Calu3 (cell line): ENCODE measurements at regions not wholly inside any gene's neighbourhood (a gene's known extent, or its start where the extent isn't known, plus 50 kb on each side); places are given as distances from the start of the nearest gene placed in this dataset.

Experiments used
- BruUV-seq: library from RNA; stranded (reverse); fragments of 400-500 nt; replicated peaks from 2 replicates; lab custom pipeline; 2021; lab: Mats Ljungman, UMichigan
- CTCF ChIA-PET: fragments of 300-600 bp; sonication (Branson Sonifier 250); formaldehyde crosslinking; loops from one replicate; lab custom pipeline; 2022; ENCODE audit warnings: antibody characterized with exemption; lab: Charles Lee
- DNase-seq: peaks from one replicate; pipeline ENCODE4 v3.0.0; 2022
- H3K27ac Mint-ChIP-seq: one replicate; pipeline ENCODE4 v1.8.0; 2022; ENCODE audit warnings: mixed read lengths; ENCODE audit not compliant: unreplicated experiment
- H3K27me3 Mint-ChIP-seq: one replicate; pipeline ENCODE4 v1.8.0; 2022; ENCODE audit warnings: mixed read lengths; ENCODE audit not compliant: unreplicated experiment
- H3K36me3 Mint-ChIP-seq: one replicate; pipeline ENCODE4 v1.8.0; 2022; ENCODE audit warnings: mild to moderate bottlenecking, moderate library complexity, mixed read lengths; ENCODE audit not compliant: insufficient read depth, unreplicated experiment
- H3K4me1 Mint-ChIP-seq: one replicate; pipeline ENCODE4 v1.8.0; 2022; ENCODE audit warnings: mild to moderate bottlenecking, low read depth, mixed read lengths; ENCODE audit not compliant: unreplicated experiment
- H3K4me3 Mint-ChIP-seq: one replicate; pipeline ENCODE4 v1.8.0; 2022; ENCODE audit warnings: mild to moderate bottlenecking, low read depth, moderate library complexity, mixed read lengths; ENCODE audit not compliant: unreplicated experiment
- H3K9me3 Mint-ChIP-seq: one replicate; pipeline ENCODE4 v1.8.0; 2022; ENCODE audit warnings: low read depth, mixed read lengths; ENCODE audit not compliant: unreplicated experiment
- intact Hi-C: fragments of 100-400 bp; cut with micrococcal nuclease; formaldehyde crosslinking; loops from one replicate; pipeline ENCODE4 v1.10.0; 2022; ENCODE audit not compliant: unreplicated experiment
- TF ChIP-seq, protein P1 (sequence below): fragments of 200-600 bp; IDR thresholded peaks from one replicate; pipeline ENCODE4 v1.8.0; 2022; ENCODE audit warnings: antibody characterized with exemption; ENCODE audit not compliant: unreplicated experiment

DNA sequence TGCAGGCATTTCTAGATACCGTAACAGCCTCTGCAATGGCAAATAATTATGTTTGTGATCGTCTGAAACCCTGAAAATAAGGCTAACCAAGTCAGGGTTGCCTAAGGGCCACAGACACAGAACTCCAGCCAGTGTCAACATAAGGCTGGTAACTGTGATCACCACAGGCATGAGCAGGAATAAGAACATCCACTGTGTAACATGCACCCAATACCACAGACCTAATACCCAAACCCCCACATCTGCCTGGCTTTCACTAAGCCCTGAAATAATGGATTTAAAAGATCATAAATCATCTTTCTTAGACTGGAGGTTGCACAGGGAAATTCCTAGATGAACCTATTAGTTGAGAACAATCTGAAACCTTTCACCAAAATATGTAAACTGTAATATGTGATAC is 394.5 kb downstream of the NFIB start:
- no peak for DNase-seq
- no TSS peak for BruUV-seq
- H3K27ac Mint-ChIP-seq, result no peak overlapping the region
- intact Hi-C loops, result no loop called here
- H3K4me3 Mint-ChIP-seq, result no peak overlapping the region
- no peaks in the 10 kb centered on the region for H3K9me3 Mint-ChIP-seq
- TF ChIP-seq, protein P1, sequence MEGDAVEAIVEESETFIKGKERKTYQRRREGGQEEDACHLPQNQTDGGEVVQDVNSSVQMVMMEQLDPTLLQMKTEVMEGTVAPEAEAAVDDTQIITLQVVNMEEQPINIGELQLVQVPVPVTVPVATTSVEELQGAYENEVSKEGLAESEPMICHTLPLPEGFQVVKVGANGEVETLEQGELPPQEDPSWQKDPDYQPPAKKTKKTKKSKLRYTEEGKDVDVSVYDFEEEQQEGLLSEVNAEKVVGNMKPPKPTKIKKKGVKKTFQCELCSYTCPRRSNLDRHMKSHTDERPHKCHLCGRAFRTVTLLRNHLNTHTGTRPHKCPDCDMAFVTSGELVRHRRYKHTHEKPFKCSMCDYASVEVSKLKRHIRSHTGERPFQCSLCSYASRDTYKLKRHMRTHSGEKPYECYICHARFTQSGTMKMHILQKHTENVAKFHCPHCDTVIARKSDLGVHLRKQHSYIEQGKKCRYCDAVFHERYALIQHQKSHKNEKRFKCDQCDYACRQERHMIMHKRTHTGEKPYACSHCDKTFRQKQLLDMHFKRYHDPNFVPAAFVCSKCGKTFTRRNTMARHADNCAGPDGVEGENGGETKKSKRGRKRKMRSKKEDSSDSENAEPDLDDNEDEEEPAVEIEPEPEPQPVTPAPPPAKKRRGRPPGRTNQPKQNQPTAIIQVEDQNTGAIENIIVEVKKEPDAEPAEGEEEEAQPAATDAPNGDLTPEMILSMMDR, result no peak
- no peaks in the 10 kb centered on the region for H3K4me1 Mint-ChIP-seq
- no peaks in the 10 kb centered on the region for H3K36me3 Mint-ChIP-seq
- H3K27me3 Mint-ChIP-seq, result no peaks in the 10 kb centered on the region
- CTCF ChIA-PET, result no interaction called here

DNA sequence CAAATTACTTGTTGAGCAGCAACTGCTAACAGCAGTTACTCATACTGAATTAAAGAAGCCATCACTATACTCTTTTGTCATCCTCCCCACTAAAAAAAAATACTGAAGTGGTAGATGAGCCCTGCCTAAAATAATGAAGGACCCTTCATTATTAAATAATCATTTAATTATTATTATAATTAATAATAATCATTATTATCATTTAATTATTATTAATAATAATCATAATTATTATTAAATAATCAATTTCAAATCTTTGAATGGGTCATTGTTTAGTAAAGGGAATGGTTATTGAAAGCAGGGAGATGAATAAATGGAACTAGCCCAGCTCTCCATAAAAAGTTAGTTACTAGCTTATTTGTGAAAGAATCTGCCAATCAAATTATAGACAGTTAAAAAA is 396.4 kb downstream of the NFIB start:
- H3K27ac Mint-ChIP-seq, result no peak overlapping the region
- no peaks in the 10 kb centered on the region for H3K27me3 Mint-ChIP-seq
- H3K4me3 Mint-ChIP-seq, result no peak overlapping the region
- intact Hi-C loops, result no loop called here
- TF ChIP-seq, protein P1, result no peak
- DNase-seq, result no peak
- H3K4me1 Mint-ChIP-seq, result no peaks in the 10 kb centered on the region
- H3K36me3 Mint-ChIP-seq, result no peaks in the 10 kb centered on the region
- CTCF ChIA-PET, result no interaction called here
- no peaks in the 10 kb centered on the region for H3K9me3 Mint-ChIP-seq
- BruUV-seq, result no TSS peak

DNA sequence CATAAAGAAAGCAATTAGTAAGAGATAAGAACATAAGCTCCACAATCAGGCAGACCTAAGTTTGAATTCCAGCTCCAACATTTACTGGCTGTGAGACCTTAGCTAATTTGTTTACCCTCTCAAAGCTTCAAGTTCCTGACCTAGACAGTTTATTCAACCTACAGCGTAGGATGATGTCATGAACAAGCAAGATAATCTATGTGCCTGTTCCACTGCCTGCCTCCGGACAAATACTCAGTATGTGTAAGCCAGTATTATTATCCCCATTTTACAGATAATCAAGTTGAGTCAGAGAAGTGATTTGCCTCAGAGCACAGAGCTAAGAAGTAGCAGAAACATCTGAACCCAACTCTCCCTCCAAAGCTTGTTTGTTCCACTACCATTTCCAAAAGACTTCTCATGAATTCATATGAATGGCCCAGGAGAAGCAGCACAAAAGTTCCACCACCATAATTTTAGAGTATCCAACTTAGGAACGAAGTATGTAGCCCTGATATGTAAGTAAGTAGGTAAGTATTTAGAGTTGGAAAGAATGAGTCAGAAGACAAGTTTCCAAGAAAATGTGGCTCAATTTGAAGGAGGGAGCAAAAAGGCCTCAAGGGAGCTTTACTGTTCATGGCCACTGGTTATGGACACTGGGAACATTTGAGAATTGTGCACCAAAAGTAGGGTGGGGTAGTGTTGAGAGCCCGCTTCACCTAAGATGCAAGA is 398.2 kb downstream of the NFIB start:
- Mint-ChIP-seq H3K4me1 (no peaks in the 10 kb centered on the region), H3K27me3 (no peaks in the 10 kb centered on the region), H3K36me3 (no peaks in the 10 kb centered on the region), H3K9me3 (no peaks in the 10 kb centered on the region), H3K4me3 (no peak overlapping the region), H3K27ac (no peak overlapping the region)
- BruUV-seq, result no TSS peak
- TF ChIP-seq, protein P1, result no peak
- CTCF ChIA-PET, result no interaction called here
- intact Hi-C loops, result no loop called here
- DNase-seq, result no peak

DNA sequence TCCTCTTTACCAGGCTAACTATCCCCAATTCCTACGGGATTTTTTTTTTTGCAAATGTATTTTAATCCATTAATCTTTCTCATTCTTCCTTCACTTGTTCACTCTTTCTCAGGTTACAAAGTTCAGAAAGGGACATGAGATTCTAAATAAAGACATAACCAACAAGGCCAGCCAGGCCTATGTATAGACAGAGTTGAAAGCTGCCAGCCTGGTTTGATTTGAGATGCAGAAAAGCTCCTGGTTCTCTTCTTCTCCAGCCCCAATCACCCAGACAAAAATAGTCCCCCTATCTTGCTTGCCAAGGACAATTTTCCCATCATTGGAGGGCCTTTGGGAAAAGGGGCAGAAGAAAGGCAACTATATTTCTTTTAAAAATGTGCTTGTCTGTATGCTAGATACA is 398.8 kb downstream of the NFIB start:
- no TSS peak for BruUV-seq
- Mint-ChIP-seq H3K27ac (no peak overlapping the region), H3K4me1 (no peaks in the 10 kb centered on the region), H3K27me3 (no peaks in the 10 kb centered on the region), H3K9me3 (no peaks in the 10 kb centered on the region), H3K4me3 (no peak overlapping the region), H3K36me3 (no peaks in the 10 kb centered on the region)
- TF ChIP-seq, protein P1, result no peak
- intact Hi-C loops, result no loop called here
- DNase-seq, result no peak
- CTCF ChIA-PET, result no interaction called here
